ENCODE measurements at regions not wholly inside any gene's neighbourhood (a gene's known extent, or its start where the extent isn't known, plus 50 kb on each side); places are given as distances from the start of the nearest gene placed in this dataset.

DNA sequence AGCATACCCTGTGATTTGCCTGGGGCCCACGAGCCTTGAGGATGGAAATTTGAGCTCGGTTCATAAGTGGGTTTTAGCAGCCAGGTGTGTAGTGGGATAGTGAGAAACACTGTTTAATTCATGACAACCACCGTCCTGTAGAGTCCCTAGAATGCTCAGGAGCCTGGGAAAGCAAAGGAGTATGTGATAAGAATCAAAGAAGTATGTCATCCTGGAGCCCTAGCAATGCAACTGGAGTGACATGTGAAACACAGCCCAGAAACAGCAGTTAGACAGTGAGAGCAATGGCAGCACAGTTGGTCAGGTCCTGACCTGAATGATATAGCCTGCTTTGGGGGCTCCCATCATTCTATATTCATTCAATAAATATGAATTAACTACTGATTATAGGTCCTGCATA, 161.2 kb upstream of the ECI2 start:
- DNase-seq (ENCODE audit: low read depth): no peak

DNA sequence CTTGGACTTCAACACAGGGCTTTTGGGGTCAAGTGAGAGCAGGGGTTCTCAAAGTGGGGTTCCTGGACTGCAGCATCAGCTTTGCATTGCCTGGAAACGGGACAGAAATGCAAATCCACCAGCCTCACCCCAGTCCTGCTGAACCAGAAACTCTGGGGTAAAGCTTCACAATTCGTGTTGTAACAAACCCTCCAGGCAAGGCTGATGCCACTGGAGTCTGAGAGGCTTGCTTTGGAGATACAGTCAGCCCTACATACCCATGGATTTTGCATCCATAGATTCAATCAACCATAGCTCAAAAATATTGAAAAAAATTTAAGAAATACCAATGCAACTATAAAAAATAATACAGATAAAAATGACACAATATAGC, 160.4 kb upstream of the ECI2 start:
- no peak for DNase-seq (ENCODE audit: low read depth)

DNA sequence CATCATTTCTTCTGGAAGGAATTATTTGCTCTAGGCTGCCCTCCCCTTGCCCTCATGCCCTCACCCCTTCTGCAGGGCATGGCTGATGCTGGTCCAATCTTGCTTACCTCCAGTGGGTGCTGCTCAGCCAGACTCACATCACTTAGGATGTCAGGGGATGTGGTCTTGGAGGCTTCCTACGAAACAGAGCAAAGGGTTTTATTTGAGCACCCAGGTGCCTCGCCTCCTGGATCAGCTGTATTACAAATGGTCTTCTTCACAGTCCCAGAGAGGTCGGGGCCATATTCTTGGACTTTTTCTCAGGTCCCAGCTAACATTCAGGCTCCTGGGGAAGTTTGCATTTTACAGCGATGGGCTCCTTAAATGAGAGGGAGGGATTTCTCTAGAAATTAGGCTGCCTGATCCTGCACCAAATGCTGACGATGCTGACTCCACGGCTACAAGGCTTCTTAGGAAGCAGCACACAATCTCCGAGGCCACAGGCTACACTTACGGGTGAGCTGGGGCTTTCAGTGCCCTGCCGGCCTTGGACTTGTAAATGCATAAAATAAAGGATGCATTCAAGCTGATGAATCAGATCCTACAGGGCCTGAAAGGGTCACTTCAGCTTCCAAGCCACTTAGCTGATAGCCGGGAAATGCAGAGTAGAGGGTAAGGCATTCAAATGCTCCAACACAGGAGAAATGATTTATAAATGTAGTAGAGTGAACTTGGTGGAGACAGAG, 159.8 kb upstream of the ECI2 start:
- DNase-seq (ENCODE audit: low read depth): no peak

DNA sequence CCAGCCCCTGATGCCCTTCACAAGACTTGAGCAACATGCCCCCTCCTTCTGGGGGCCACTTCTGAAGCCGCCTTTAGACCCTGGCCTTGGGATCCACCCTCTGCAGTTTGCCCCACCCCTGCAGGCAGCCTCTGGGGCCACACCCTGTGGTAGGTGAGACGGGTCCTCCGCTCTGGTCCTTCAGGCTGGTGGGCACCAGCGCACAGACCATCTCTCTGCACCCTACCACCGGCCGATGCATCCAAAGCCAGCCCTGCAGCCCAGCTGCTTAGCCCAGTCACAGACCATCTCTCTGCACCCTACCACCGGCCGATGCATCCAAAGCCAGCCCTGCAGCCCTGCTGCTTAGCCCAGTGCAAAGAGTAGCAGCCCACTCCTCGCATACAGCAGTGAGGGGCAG, 159.3 kb upstream of the ECI2 start:
- no peak for DNase-seq (ENCODE audit: low read depth)

DNA sequence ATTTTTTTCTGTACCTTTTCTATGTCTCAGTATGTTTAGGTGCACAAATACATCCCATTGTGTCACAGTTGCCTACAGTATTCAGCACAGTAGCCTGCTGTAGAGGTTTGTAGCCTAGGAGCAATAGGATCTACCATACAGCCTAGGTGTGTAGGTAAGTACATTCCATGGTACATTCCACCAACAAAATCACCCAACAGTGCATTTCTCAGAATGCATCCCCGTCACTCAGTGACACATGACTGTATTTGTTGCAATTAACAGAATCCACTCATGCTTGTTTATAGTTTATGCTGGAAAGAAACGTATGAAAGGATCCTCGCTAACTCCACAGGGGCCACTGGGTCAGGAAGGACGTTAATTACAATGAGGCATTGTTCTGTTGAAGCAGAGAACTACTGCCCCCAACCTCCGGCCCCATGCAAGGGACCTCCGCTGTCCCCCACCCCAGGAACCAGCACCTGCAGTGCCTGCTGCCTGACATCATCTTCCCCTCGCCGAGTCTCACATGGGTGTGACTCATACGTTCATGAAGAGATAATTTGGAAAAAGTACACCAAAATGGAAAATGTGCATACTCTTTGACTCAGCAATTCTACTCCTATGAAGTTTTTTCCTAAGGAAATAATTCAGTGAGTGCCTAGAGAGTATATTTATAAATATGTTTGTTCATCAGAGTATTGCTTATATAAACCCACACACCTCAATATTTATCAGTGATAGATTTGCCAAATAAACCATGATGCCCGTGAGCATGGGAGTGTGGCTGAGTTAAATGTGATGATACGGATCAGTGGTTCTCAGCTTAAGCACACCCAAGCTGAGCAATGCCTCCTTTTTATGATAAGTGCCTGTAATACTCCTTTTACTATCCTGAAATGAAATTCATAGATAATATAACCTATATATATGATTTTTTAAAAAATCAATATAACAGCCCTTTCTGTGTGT, 156.4 kb upstream of the ECI2 start:
- no peak for DNase-seq (ENCODE audit: low read depth)

DNA sequence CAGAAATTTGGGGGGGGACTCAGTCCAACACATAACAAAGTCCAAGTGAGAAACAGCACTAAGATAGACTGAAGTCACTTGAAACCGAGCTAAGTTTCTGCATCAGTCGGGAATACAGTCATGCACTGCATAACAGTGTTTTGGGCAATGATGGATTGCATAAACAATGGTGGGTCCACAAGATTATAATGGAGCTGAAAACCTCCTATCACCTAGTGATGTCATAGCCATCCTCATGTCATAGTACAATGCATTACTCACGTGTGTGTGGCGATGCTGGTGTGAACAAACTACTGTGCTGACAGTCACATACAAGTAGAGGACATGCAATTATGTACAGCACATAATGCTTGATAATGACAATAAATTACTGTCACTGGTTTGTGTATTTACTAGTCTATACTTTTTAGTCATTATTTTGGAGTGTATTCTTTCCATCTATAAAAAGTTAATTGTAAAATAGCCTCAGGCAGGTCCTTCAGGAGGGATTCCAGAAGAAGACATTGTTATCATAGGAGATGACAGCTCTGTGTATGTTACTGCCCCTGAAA, 154.5 kb upstream of the ECI2 start:
- DNase-seq (ENCODE audit: low read depth): no peak

DNA sequence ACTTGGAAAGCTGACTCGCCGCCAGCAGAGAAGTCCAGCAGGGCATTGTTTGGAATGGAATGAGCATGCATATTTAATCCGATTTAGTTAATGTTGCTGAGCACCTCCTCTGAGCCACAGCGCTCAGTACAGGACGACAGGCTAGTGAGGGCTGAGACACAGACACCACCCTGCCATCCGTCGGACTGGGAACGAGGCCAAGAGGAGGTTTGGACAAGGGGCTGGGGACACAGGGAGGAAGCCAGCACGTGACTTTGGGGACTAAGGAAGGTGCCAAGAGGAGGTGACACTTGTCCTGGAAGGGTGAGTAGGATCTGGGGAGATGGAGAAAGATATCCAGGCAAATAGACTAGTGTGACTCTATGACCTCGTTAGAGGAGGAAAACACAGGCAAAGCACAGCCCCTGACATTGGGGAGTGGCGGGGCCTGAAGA, 152.5 kb upstream of the ECI2 start:
- no peak for DNase-seq (ENCODE audit: low read depth)

DNA sequence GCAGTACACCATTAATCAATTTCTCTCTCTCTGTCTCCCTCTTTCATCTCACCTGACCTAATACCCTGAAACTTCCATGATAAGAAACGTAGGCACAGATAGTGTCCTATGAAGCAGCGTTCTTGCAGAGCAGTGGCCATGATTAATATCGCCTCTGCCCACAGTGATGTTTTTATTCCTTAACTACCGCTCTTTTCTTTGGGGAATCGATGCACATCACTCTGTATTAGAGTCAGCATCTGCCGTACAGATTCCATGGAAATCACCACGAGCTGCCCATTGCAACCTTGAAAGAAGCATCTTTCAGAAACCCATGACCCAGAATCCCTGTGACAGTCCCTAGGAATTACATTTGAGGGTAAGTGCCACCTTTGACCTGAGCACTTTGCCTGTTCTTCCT, 152.0 kb upstream of the ECI2 start:
- no peak for DNase-seq (ENCODE audit: low read depth)

DNA sequence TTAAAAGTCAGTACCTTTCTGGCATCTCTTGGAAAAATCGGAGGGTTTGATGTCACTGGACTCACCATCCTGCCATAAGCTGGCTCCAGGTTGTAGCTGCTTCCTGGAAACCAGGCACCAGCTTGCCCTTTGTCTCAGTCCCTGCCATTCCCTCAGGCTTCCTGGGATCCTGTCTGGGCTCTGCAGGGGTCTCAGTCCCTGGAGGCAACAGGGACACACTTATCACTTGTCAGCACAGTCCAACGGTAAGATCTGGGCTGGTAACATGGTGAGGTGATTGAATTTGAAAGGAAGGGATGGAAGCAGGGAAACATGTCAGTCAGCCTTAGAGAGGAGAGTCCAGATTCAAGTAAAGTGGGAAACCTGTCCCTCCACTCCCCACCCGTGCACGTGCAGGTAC, 147.6 kb upstream of the ECI2 start:
- DNase-seq (ENCODE audit: low read depth): no peak

DNA sequence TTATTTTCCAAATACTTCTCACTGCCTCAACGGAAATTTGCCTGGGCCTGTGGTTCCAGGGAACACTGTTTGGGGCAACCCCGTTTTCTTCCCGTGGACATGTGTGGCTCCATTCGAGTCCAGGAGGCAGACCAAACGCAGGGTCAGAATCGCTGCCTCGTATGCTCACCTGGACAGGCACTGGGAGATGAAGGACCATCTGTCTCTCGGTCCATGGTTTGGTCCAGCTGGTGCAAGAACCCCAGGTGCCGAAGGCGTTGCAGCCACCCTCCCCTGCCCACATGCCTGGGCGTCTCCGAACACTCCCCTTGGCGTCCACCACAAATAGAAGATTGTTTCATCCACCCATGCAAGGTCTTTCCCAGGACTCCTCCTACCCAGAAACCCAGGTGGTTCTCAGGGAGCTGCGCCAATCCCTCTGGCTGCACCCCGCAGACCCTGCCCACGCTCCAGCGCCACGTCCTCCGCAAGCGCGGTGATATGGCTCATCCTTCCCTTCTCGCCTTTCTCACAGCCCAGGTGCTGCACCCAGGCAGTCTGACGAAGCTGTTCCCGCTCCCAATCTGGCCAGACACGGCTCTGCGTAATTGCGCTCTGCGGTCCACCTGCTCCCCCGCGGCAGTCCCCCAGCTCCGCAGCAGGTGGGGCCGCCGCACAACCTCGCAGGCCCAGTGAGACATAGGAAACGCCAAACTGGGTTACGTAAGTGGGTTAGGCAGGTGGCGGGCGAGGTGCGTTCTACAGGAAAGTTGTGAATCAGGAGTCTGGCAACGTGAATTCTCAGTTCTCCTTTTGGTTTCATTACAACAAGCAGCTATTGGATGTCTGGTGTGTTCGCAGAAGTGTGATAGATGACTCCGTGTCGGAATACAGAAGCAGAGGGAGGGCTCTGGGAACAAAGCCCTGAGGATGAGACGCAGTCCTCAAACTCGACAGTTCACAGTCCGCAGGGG, 146.2 kb upstream of the ECI2 start:
- no peak for DNase-seq (ENCODE audit: low read depth)

DNA sequence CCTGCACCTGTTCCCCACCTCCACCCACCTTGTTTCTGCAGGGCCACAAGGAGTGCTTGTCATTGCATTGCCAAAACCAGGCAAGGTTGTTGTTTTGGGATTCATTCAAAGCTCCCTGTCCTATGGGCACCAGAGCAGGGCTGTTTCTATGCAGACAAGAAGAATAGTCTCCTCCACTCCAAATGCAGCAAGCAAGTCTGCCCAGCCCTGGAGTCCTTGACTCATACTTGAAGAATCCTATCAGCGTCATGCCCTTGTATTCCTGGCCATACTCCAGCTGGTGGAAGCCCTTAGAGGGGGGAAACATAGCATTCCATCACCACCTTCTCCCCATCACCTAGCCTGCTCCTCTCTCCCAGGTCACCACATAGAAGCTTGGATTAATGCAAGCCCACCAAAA, 145.3 kb upstream of the ECI2 start:
- DNase-seq (ENCODE audit: low read depth): no peak

DNA sequence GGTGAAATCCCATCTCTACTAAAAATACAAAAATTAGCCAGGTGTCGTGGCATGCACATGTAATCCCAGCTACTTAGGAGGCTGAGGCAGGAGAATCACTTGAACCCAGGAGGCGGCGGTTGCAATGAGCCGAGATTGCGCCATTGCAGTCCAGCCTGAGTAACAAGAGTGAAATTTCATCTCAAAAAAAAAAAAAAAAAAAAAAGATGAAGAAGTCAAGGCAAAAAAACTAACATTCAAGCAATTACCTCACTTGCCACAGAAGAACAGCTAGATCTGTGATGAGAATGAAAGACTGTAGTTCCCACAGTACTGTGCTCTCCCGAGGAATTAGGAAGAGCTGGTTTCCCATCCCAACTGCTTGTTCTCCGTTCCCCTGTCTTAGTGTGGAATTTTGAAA, 144.7 kb upstream of the ECI2 start:
- no peak for DNase-seq (ENCODE audit: low read depth)

DNA sequence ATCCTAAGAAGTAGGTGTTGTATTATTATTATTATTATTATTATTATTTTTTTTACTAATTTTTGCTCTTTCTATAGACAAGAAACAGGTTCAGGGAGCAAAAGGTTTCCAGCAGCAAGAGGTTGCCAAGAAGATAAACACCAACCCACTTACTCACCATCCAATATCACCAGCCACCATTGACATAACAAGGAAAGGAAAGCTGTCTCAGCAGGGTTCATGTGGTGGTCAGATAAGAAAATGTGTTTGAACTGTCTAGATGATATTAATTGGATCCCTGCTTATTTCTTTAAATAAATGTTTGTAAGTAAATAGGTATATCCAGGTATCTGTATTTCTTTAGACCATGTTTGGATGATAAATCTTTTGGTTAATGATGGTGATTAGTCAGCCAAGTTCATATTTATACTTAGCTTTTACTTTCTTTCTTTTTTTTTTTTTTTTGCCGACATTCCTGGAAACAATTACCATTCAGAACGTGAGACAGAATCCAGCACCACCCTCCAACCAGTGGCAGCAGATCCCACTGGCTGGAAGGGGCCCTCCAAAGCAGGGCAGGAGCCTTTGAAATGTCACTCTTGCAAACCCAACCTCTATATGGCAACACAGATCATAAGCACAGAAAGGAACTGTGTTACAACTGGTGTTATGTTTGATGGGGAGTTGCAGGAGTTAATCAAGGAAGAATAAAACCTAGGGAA, 139.2 kb upstream of the ECI2 start:
- DNase-seq (ENCODE audit: low read depth): no peak

DNA sequence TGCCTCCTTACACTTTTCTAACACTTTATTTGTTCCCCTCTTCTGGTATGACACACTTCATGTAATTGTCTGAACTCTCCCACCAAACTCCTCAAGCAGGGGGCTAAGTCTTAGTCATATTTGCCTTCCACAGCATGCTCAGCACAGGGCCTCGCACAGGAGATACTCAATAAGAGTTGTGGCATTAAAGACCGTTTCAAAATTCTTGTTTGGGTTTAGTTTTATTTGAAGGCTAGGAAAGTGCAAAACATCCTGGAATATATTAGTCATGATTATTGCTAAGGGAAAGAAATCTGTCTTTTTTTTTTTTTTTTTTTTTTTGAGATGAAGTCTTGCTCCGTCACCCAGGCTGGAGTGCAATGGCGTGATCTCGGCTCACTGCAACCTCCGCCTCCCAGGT, 137.6 kb upstream of the ECI2 start:
- DNase-seq (ENCODE audit: low read depth): no peak

DNA sequence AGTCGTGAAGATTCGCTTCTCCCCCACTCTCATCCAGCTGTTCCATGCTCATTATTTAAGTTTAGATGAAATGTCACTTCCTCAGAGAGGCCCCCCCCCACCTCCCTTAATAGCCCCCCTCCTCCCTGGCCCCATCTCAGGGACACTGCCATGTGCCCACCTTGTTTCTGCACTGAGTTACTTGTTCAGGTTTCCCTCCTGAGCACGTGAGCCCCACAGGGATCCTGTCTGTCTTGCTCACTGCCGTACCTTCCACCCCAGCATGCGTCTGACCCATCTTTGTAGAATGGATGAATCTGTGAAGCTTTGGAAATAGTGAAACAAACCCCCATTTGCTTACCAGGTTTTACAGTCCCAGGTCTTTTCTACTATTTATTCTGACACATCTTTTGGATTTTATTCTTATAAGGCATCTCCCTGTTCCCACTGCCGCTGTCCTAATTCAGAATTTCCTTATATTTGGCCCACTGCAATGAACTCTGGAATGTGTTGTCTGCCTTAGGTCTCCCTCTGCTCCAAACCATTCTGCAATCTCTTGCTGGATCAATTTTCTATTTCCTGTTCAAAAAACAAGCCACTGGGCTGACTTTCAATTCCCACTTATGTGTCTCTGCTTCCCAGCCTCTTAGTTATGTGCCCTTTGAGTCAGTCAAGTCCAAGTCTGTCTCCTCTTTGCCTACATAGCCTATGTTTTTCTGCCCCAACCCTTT, 136.5 kb upstream of the ECI2 start:
- no peak for DNase-seq (ENCODE audit: low read depth)

DNA sequence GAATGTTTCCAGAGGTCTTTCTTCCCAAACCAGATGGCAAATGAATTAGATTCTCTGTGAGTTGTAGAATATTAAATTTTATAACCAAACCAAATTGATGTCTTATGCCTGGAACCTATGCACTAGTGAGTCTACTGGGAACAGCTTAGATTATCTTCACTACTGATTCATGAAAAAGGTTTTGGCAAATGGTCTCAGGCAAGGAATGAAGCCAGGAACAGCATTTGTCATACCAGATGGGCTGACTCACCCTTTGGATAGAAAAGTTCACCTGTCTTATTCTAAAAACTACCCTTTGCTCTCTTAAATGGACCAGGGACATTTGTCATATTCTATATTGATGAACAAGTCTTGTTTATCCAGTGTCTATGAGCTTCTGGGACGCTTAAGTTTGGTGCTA, 135.4 kb upstream of the ECI2 start:
- no peak for DNase-seq (ENCODE audit: low read depth)

DNA sequence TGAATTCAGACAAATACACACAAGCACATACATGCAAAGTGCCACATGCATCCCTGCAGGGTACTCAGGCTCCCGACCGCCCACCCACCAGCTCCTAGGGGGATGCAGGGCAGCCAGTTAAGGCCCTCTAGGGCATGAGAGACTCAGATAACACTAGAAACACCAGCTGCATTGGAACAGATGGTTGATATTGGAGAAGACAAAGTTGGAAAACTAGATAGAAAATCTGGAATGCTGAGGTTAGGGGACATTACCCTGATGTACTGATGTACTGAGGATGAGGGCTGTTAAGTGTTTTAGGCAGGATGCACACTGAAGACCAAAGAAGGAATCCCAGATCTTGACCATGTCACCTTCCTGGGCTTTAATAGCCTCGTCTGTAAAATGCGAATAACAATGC, 134.6 kb upstream of the ECI2 start:
- DNase-seq (ENCODE audit: low read depth): no peak

DNA sequence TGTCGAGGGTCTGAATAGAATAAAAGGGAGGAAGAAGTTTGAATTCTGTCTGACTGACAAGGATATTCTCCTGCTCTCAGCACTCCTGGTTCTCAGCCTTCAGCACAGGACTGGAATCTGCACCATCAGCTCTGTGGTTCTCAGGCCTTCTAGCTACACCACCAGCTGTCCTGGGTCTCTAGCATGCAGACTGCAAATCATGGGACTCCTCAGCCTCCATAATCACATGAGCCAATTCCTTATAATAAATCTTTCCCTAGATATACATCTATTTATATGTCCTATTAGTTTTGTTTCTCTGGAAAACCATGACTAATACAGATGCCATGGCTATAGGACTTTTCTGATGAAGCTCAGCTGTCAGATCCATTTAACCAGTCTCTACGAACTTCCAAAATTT, 132.8 kb upstream of the ECI2 start:
- DNase-seq (ENCODE audit: low read depth): no peak

DNA sequence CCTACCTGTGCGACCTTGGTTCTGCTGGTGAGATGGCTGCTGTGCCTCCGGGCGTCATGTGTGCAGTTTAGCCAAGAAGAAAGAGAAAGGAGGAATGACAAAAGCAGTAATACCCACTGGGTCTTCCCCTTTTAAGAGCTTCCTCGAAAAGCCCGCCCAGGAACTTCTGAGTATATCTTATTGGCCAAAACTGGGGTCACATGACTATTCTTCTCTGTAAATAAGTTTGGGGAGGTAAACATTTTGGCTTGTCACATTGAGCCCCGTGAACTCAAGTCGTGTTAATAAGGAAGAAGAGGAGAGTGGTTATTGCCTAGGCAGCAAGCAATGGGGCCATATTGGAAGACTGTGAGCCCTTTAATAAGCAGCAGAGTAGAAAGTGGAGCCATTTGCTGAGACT, 130.4 kb upstream of the ECI2 start:
- no peak for DNase-seq (ENCODE audit: low read depth)

DNA sequence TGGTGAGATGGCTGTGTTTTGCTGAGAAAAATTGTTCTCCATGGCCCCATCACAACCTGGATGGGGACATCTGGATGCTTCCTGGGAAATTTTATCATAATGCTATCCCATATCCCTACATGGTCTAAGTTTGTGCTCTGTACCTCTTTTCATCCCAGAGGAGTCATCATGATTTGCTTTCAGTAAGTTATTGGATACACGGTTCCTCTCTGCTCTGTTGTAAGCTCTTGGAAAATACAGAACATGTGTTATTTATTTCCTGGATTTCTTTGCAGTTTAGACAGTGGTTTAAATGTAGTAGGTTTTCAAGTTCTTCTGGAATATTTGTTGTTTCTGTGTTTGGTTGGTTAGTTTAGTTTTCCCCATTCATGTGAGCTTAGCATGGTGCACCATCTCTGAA, 129.2 kb upstream of the ECI2 start:
- no peak for DNase-seq (ENCODE audit: low read depth)

DNA sequence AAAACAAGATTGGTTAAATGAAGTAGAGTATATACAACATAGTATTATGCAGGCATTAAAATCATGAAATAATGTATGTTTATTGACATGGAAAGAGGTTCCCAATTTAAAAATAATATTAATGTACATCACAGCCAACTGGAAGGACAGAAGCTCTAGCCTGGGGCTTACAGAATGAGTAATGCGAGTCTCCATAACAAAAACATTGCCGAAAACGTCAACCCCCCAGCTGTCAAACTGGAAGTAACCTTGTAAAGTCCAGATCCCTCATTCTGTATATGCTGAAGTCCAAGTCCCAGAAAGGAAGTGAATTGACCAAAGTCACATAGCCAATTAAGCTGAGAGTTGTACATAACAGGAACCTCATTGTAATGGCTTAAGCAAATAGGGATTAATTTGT, 128.7 kb upstream of the ECI2 start:
- DNase-seq (ENCODE audit: low read depth): no peak

Measured in forelimb muscle (tissue), 1 donor.